HG03280 (cell line): ENCODE measurements at regions not wholly inside any gene's neighbourhood (a gene's known extent, or its start where the extent isn't known, plus 50 kb on each side); places are given as distances from the start of the nearest gene placed in this dataset.
"Not testable (repeated sequence)": the region's sequence is repeated elsewhere in the genome, so short reads cannot be mapped to it uniquely, and the experiment has no call there.

ENCODE experiments used
- ATAC-seq: cut with Tn5 transposase; IDR thresholded peaks from one replicate; pipeline ENCODE4 v1.9.1; 2021; ENCODE audit warnings: mild to moderate bottlenecking, moderate library complexity; ENCODE audit not compliant: unreplicated experiment

DNA sequence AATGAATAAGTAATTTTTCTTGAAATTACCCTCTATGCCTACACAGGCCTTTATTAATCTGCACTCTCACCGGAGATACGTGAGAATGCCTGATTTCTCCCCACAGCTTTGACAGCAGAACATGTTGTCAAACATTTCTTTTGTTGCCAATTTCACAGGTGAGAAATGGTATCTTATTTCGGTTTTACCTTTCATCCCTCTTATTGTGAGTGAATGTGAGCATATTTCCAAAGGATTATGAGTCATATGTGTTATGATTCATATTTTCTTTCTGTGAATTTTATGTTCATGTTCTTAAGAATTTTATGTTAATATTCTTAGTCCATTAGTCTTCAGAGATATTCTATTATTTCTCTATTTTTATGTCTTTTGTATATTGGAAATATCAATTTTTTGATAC is 965.1 kb downstream of the CCSER2 start:
- ATAC-seq: no peak

DNA sequence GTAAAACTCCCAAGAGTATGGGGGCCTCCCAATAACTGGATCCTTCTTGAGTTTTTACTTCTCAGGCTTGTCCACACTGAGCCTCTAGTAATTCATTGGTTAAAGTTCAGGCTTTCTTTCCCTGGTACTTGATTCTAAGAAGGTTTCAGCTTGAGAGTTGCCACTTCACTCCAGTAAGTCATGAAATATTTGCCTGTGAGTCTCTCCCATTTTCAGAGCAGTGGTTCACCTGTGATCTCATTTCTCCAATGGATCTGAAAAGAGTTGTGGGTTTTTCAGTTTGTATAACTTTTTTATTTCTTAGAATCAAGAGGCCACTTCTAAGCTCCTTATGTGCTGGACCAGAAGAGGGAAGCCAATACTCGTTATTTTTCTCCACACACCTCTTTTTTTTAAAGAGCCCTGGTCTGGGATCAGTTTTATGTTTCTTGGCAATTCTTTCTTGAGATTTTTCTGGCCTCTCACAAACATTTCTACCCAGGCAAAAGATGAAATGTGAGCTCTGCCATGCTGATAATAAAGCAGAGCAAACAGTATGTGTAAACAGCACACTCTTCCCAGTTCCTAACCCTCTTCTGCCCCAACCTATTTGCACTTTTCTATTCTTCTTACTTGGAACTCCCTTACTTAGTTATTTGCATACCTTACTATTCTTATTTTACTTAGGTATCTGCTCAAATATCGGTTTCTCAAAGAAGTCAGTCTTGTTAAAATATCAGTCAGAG is 983.4 kb downstream of the CCSER2 start:
- no peak for ATAC-seq

DNA sequence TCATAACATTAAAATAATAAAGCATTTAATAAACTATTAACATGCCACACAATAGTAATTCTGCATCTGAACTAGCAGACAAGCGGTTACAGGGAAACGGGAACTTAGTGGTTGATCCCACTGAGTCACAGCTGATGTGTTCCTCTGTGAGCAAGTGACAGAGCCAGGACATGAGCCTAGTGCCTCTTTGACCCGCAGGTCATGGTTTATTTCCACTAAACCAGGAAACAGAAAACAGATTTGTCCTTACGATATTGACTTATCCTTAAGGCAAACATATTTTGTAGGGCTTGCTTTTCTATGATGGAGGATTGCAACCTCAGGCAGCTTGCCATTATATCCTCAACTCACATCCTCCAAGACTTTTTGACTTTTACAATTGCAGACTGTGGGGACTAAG is 987.3 kb downstream of the CCSER2 start:
- ATAC-seq: no peak

DNA sequence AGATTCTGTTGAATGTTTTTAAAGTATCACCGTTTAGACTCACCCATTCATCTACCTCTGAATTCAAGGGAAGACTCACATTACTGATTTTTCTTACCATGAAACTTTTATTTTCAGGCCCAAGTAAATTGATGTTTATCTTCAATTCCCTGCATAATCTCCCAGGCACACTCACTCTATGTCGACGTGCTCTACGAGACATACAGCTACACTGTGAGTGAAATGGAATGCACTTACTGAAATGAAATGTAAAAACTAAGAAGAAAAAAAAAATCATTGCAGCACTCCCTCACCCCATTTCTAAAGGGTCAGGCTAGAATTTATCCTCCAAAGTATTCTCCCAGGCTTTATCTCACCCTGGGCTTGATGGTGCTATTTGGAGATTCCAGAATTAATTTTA is 987.9 kb downstream of the CCSER2 start:
- no peak for ATAC-seq

DNA sequence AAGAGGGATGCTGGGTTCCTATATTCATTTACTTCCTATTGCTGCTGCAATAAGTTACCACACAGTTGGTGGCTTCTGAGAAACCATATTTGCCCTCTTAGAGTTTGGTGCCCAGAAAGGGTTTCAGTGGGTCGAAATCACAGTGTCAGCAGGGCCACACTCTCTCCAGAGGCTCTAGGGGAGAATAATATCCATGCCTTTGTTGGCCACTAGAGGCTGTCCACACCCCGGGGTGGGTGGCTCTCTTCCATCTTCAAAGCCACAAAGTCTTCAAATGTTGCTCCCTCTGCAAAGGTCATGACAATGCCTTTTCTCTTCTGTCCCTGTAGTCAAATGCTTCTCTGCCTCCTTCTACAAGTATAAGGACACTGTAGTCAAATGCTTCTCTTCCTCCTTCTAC is 989.4 kb downstream of the CCSER2 start:
- ATAC-seq: no peak

DNA sequence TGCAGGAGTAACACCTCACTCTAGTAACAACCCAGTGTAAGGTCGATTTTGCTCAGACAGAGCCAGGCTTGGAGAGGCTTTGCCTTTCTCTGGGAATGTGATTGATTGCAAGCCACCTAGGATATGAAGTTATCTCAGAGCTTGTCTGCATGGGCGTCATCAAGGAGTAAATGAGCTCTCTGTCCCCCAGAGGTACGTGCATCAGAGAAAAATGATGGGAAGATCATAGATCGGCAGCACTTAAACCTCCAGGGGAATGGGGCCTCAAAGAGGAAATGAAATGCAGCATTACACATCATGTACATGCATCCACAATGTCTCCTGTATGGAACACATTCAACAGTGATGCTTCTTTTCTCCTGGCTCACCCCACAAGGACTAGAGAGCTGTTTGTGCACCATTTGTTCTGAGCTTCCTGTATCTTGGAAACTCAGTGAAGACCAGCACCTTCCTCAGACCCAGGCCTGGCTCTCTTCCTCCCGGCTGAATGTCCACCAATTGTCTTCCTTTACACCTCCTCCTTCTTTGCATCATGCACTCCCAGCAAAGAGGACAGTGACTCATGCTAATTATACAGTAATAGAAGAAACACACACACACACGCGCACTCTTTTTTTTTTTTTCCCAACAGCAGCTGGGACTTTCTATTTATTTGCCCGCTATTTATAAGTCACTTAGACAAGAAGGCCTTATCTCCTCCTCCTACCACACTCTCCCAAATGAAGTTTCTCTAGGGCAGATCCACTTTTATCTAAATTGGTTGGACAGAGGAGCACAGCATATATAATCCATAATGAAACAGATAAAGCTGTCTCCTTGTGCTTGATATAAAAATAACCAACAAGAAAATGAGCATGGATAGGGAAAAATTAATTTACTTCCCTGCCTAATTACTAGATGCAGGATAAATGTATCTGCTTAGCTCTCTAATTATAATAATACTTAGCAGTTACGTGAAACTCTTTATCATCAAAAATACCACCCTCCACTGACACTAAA is 990.7 kb downstream of the CCSER2 start:
- no peak for ATAC-seq

DNA sequence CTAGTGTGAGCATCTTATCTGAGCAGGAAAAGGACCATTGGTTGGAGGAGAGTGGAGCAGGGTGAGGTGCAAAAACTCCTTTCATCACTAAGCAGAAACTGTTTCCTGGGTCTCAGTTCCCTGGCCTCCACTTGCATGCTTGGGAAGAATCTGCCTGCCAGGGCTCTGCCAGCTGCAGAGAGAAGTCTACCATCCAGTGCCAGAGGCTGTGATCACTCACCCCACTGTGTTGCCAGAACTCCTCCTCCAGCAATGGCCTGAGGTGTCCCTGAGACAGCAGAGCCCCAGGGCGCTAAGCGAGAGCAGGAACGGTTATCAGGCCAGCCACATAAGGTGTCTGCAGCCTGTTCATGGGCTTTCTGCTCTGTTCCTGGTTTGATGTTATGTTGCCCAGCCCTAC is 991.4 kb downstream of the CCSER2 start:
- no peak for ATAC-seq

DNA sequence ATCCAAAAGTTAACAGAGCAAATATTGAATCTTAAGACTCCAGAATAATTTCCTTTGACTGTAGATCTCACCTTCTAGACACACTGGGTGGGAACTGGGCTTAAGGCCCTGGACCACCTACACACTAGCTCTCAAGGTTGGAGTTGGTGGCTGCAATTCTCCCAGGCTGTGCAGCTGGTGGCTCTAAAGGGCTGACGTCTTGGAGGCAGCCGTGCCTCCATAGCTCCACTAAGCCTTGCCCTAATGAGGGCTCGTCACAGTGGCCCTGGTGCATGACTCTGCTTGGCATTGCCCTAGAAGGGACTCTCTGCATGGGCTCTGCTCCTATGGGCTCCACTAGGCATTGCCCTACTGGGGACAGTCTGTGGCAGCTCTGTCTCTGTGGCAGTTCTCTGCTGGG is 1005.2 kb downstream of the CCSER2 start:
- ATAC-seq: no peak

DNA sequence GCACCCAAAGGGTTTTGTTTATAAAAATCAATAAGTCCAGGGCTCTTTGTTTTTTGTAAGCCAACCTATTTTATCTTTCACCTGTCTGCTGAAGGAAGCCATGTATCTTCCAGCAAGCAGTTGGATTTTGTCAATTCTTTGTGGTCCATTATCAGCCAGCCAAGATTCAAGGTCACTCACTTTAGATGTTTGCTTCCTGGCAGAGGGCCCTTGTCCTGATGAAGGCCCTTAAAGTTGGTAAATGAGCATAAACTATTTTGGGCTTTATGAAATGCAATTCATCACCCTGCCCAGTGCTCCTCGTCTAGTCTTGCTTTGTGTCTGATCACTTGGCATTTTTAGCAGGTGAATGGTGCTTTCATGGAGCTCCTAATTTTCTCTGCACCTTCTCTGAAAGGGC is 1004.2 kb downstream of the GRID1 start:
- no peak for ATAC-seq

DNA sequence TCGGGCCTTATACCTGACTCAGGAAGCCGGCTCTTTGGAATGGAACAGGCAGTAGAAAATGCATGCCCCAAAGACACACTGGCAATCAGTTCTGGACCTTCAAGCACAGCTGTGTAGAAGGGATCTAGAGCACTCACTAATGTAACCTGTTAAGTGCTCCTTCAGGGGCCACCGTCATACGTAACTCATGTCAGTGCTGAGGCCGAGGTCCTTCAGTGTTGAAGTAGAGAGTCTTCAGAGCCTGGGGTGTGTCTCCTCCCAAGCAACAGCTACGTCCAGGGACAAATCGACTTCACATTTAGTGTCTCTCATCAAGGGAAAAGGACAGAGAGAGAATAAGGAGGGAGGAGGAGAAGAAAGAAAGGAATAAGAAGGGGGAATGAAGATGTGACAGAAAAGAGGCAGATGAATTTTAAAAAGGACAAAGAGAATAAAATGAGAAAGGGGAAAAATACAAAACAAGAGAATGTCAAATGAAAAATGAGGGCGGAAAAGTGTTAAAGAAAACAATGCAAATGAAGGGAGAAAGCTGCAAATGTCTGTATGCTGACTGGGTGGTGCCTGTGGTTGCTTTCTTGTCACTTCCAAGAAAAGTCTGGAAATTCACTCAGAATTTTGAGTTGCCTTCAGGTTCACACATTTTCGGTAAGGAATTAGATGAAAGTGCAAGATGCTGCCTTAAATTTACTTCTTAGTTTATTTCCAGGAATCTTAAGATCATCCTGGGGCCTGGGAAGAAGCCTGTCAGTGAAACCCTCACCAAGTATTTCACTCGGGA is 989.4 kb downstream of the GRID1 start:
- no peak for ATAC-seq

DNA sequence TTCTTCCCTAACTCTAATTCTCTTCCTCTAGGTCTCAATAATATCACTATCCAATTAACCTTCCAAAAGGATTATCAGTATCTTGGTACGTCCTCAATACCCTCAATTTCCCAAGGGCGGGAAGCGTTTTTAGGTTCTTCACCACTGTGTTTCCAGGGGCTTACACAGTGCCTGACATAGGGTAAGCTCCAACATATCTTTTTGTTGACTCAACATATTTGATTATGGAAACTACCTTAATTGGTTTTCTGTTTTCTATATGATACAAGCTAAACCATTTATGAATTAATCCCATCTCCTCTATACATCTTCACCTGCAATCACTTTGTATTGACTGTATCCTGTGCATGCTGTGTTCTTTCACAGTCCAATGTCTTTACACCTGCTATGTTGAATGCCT is 987.3 kb downstream of the GRID1 start:
- no peak for ATAC-seq

DNA sequence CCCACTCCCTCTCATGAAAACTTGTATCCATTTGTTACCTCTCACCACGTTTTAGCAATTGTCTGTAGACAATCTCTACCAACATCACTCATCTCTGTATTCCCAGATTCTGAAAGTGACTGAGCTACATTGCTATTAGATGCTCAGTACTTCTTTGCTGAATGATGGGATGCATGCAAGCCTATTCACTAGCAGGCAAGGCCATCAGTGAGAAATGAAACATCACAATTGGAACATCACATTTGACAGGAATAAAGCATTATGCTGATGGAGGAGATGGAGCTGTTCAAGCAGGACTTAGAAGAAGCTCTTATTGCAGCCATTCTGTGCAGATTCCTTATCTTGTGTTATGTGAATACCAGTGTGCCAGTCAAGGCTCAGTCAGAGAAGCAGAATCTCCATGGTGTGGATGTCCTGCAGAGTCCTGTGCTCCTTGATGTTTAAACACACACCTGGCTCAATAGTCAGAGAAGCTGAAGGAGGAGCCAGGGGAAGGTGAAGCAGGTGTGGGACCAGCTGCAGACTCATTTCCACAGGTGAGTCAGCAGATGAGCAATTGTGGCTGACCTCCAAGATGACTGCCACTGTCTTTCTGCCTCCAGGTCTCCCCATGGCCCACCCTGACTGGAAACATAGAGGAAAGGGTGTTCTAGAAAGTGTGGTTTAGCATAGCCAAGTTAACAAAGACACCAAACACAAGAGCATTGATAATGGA is 965.5 kb downstream of the GRID1 start:
- ATAC-seq: no peak

DNA sequence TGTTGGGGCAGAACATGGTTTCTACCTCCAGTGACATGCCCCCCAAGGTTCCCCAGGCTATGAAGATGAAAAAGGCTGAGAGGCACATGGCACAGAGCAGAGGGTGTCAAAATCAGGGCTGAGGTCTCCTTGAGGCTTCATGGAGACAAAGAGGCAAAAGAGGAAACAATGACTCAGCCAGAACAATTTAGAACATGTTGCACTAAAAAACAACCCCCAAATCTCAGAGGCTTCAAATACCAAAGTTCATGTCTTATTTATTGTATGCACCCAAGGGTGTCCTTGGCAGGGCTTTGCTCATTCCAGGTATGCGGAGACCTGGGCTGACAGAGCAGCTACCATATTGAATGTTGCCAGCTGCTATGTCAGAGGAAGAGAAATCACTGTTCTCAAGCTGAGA is 964.1 kb downstream of the GRID1 start:
- ATAC-seq: no peak

DNA sequence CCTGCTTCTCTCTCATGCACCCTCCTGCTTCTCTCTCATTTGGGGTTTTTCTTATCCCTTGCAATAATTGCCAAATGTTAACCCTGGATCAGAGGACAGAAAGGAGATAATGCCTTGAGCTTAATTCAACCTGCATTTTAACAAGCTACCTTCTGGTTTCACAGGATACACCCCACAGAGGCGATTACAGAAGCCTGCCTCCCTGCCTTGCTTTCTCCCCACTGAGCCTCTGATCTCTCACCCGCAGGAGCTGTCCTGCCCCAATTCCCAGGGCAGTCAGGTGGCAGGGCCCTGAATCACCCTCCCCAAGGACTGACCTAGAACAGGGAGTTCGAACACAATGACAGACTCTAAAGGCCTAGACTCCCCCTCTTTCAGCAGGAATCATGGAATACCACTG is 959.5 kb downstream of the GRID1 start:
- ATAC-seq: no peak

DNA sequence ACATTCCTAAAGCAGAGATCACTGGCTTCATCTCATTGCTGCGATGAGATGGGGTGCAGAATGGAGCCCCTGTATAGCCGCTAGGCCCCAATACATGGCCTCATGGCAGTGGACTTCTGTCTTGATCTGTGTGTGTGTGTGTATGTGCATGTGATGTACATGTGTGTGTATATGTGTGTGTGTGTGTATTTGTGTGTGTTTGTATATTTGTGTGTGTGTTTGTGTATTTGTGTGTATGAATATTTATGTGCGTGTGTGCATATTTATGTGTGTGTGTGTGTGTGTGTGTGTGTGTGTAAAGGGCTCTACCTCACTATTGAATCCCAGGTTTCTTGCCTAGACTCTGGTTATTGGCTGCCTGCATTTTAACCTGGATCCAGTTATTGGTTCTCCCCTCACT is 958.2 kb downstream of the GRID1 start:
- no peak for ATAC-seq

DNA sequence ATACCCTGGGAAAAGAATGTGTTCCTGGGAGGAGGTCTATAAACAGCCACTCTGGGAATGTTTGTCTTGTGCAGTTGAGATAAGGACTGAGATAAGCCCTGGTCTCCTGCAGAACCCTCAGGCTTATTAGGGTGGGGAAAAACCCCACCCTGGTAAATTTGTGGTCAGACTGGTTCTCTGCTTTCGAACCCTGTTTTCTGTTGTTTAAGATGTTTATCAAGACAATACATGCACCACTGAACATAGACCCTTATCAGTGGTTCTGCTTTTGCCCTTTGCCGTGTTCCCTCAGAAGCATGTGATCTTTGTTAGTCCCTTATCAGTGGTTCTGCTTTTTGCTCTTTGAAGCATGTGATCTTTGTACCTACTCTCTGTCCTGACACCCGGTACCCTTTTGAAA is 956.0 kb downstream of the GRID1 start:
- not testable (repeated sequence) for ATAC-seq

DNA sequence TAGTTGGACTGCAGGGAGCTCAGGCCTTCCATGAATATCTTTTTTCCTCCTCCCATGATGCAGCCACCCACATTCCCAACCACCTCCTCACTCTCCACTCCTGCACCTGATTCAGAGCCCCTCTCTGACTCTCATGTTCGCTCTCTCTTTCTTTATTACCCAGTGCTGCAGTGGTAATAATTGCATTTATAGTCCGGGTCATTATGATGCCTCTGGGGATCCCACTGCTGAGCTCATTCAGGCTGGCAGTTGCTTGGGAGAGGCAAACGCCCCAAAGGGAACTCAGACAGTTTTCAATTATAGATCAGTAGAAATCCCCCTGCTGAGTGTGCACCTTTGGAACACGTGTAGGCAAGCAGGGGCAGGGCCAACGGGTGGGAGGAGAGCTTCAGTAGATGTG is 953.0 kb downstream of the GRID1 start:
- ATAC-seq: no peak

DNA sequence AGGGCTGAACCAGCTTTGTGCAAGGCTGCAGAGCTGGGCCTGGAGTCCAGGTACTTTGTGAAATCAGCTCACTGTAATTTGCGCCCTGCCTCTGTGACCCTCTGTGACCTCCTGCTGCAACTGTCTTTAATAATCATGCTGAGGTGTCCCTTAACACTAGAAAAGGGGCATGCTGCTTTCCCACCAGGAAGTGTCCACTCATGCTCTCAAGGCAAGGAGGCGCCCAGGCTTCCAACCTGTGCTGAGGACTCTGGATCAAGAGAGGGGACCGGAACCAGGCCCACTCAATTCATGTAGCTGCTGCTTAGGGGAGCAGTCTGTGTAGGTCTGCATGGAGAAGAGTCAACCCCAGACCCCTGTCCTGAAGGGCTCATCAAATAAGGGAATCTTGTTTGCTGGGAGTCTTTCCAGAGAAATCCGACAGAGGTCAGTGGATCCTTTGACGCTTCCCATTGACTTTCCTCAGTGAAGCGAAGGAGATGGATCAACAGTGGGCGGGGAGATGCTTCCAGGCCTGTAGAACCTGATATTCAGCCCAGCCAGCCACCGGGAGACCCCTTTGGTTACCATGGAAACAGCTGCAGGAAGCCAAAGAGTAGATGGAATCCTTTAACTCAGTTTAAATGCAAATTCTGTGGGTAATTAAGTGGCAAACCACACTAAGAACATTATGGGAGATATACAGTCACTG is 945.9 kb downstream of the GRID1 start:
- ATAC-seq: no peak

DNA sequence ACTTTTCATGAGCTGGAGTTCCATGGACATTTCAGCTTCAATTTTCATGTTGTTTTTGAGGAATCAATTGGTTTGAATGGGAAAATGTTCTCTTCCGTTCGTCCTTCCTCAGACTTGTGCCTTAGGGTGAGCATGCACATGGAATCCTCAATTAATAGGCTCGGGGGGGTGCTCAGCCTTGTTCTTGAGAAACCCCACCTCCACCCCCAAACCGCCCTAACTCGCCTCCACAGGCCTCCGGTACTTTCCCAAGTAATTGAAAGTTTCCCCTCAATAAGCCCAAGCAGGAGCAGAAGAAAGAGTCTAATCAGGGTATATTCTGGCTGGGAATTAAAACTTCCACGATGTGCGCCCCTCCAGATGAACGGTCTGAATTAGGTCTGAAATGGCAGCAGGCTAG is 945.2 kb downstream of the GRID1 start:
- ATAC-seq: no peak

DNA sequence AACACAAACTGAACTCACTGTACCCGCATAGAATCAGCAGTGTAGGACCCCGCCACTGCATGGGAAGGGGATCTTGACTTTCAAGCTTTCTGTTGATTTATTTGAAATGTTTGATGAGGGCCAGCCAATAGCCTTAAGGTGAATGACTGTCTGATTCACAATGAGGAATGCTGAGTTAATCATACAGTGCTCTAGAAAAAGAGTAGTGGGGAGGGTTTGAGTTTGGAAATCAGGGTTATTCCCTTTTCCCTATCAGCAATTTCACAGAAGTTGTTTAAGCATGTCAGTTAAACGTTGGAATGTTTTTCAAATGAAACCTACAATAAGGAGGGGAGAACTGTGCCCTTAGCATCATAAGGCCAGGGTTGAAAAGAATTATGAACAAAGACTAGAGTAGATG is 937.5 kb downstream of the GRID1 start:
- no peak for ATAC-seq
